AG04450 (cell line): ENCODE measurements at regions not wholly inside any gene's neighbourhood (a gene's known extent, or its start where the extent isn't known, plus 50 kb on each side); places are given as distances from the start of the nearest gene placed in this dataset.

Experiments
- CTCF ChIA-PET: fragments of 300-600, 350-600 bp; formaldehyde crosslinking; extraction: SDS; loops from one replicate; lab custom pipeline; 2022; ENCODE audit warnings: antibody characterized with exemption, inconsistent platforms; lab: Charles Lee
- POLR2A ChIA-PET: fragments of 350-600 bp; formaldehyde crosslinking; extraction: SDS; loops from one replicate; lab custom pipeline; 2021; ENCODE audit warnings: antibody characterized with exemption, inconsistent platforms; lab: Yijun Ruan, JAX
- DNase-seq: peaks from one replicate; pipeline ENCODE4 v3.0.0-alpha.2; 2011; ENCODE audit warnings: low read depth, low spot score
- H3K27ac ChIP-seq: one replicate; pipeline ENCODE4 v1.5.1; 2012; ENCODE audit warnings: low read depth, low read length, control low read depth
- H3K27me3 ChIP-seq: one replicate; pipeline ENCODE4 v1.6.0; 2012; ENCODE audit warnings: low read length; ENCODE audit not compliant: control insufficient read depth, insufficient read depth
- H3K4me3 ChIP-seq: 2 replicates; pipeline ENCODE4 v1.5.1; 2011; ENCODE audit warnings: mild to moderate bottlenecking, low read depth, low read length, control low read depth
- H3K9me3 ChIP-seq: 2 replicates; pipeline ENCODE4 v1.5.1; 2012; ENCODE audit warnings: low read length; ENCODE audit not compliant: control insufficient read depth, insufficient read depth
- TF ChIP-seq, protein P1 (sequence below): IDR thresholded peaks from 2 replicates; pipeline ENCODE4 v1.5.1; 2011; ENCODE audit warnings: low read depth, low read length, control low read depth, inconsistent platforms

DNA sequence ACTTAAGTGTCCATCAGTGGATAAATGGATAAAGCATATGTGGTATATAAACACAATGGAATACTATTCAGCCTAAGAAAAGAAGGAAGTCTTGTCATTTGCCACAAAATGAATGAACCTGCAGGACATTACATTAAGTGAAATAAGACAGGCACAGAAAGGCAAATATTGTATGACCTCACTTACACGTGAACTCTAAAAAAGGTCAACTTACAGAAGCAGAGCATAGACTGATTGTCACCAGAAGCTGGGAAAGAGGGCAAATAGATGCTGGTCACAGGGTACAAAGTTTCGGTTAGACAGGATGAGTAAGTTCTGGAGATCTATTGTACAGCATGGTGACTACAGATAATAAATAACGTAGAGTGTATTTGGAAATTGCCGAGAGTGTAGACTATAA lies 247.7 kb downstream of the RAB28 start:
- Histone ChIP-seq H3K4me3 (no peak overlapping the region), H3K9me3 (no peaks in the 10 kb centered on the region), H3K27ac (no peak overlapping the region), H3K27me3 (no peaks in the 10 kb centered on the region)
- ChIA-PET POLR2A (no interaction called here), CTCF (no interaction called here)
- TF ChIP-seq, protein P1, sequence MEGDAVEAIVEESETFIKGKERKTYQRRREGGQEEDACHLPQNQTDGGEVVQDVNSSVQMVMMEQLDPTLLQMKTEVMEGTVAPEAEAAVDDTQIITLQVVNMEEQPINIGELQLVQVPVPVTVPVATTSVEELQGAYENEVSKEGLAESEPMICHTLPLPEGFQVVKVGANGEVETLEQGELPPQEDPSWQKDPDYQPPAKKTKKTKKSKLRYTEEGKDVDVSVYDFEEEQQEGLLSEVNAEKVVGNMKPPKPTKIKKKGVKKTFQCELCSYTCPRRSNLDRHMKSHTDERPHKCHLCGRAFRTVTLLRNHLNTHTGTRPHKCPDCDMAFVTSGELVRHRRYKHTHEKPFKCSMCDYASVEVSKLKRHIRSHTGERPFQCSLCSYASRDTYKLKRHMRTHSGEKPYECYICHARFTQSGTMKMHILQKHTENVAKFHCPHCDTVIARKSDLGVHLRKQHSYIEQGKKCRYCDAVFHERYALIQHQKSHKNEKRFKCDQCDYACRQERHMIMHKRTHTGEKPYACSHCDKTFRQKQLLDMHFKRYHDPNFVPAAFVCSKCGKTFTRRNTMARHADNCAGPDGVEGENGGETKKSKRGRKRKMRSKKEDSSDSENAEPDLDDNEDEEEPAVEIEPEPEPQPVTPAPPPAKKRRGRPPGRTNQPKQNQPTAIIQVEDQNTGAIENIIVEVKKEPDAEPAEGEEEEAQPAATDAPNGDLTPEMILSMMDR: no peak
- DNase-seq: no peak

DNA sequence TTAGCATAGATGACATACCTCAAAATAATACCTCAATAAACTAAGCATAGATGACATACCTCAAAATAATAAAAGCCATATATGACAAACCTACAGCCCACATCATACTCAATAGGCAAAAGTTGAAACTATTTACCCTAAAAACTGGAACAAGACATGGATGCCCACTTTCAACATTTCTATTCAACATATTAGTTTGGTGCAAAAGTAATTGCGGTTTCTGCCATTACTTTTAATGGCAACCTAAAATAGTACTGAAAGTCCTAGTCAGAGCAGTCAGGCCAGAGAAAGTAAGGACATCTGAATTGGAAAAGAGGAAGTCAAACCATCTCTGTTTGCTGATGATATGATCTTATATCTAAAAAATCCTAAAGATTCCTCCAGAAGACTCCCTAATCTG lies 250.4 kb downstream of the RAB28 start:
- no peaks in the 10 kb centered on the region for H3K27me3 ChIP-seq
- no peaks in the 10 kb centered on the region for H3K9me3 ChIP-seq
- CTCF ChIA-PET: no interaction called here
- no peak overlapping the region for H3K4me3 ChIP-seq
- no peak overlapping the region for H3K27ac ChIP-seq
- DNase-seq: no peak
- POLR2A ChIA-PET: no interaction called here
- TF ChIP-seq, protein P1: no peak

GRCh38 chr4:13219971-13220370 lies 264.2 kb downstream of the RAB28 start:
- Histone ChIP-seq H3K4me3 (no peak overlapping the region), H3K27ac (no peak overlapping the region), H3K9me3 (no peaks in the 10 kb centered on the region), H3K27me3 (no peaks in the 10 kb centered on the region)
- ChIA-PET POLR2A (no interaction called here), CTCF (no interaction called here)
- no peak for DNase-seq
- TF ChIP-seq, protein P1: no peak

- Histone ChIP-seq H3K27ac (no peak overlapping the region), H3K9me3 (peaks cover 3% of the 10 kb centered on the region; the same call in 1 of the 2 replicates), H3K27me3 (no peaks in the 10 kb centered on the region), H3K4me3 (no peak overlapping the region)
- ChIA-PET CTCF (no interaction called here), POLR2A (no interaction called here)
- no peak for DNase-seq
- TF ChIP-seq, protein P1: no peak
Measured at GRCh38 chr4:13218326-13218958, 265.7 kb downstream of the RAB28 start.

GRCh38 chr4:13215560-13215959 lies 268.6 kb downstream of the RAB28 start:
- no peaks in the 10 kb centered on the region for H3K27me3 ChIP-seq
- no peak overlapping the region for H3K27ac ChIP-seq
- POLR2A ChIA-PET: no interaction called here
- no peak for DNase-seq
- no peak overlapping the region for H3K4me3 ChIP-seq
- CTCF ChIA-PET: no interaction called here
- H3K9me3 ChIP-seq: peaks cover 3% of the 10 kb centered on the region; the same call in 1 of the 2 replicates
- TF ChIP-seq, protein P1: no peak
